AG09309 (cell line): ENCODE measurements at regions not wholly inside any gene's neighbourhood (a gene's known extent, or its start where the extent isn't known, plus 50 kb on each side); places are given as distances from the start of the nearest gene placed in this dataset.

Experiments used
- DNase-seq: peaks from one replicate; pipeline ENCODE4 v3.0.0-alpha.2; 2010; ENCODE audit warnings: low read depth
- H3K4me3 ChIP-seq: 2 replicates; pipeline ENCODE4 v1.5.1; 2011; ENCODE audit warnings: mild to moderate bottlenecking, low read depth, low read length, moderate library complexity; ENCODE audit not compliant: control insufficient read depth
- CTCF ChIP-seq: IDR thresholded peaks from 2 replicates; pipeline ENCODE4 v1.5.1; 2011; ENCODE audit warnings: mild to moderate bottlenecking, low read depth, low read length, inconsistent platforms; ENCODE audit not compliant: insufficient read depth, control insufficient read depth; ENCODE audit errors: missing control alignments

- H3K4me3 ChIP-seq = no peak overlapping the region
- no peak for DNase-seq
- TF ChIP-seq CTCF = no peak
Observed at GRCh38 chrX:121150217-121150616, 102.8 kb downstream of the GLUD2 start.

- no peak for TF ChIP-seq CTCF
- no peak overlapping the region for H3K4me3 ChIP-seq
- DNase-seq = no peak
Observed at GRCh38 chrX:121151293-121151692, 103.9 kb downstream of the GLUD2 start.

GRCh38 chrX:121154858-121155404, 107.5 kb downstream of the GLUD2 start:
- H3K4me3 ChIP-seq = no peak overlapping the region
- no peak for DNase-seq
- TF ChIP-seq CTCF = no peak

GRCh38 chrX:121160987-121161386, 113.6 kb downstream of the GLUD2 start:
- no peak overlapping the region for H3K4me3 ChIP-seq
- TF ChIP-seq CTCF = no peak
- DNase-seq = no peak

- no peak for DNase-seq
- no peak overlapping the region for H3K4me3 ChIP-seq
- no peak for TF ChIP-seq CTCF
Observed at GRCh38 chrX:121161501-121161933, 114.1 kb downstream of the GLUD2 start.

- no peak for DNase-seq
- no peak for TF ChIP-seq CTCF
- H3K4me3 ChIP-seq = no peak overlapping the region
Observed at GRCh38 chrX:121163443-121163842, 116.0 kb downstream of the GLUD2 start.

- no peak overlapping the region for H3K4me3 ChIP-seq
- no peak for DNase-seq
- no peak for TF ChIP-seq CTCF
Observed at GRCh38 chrX:121165930-121166359, 118.5 kb downstream of the GLUD2 start.
